HG03565 (cell line): ENCODE measurements at regions not wholly inside any gene's neighbourhood (a gene's known extent, or its start where the extent isn't known, plus 50 kb on each side); places are given as distances from the start of the nearest gene placed in this dataset.
"Not testable (repeated sequence)": the region's sequence is repeated elsewhere in the genome, so short reads cannot be mapped to it uniquely, and the experiment has no call there.

Source experiments
- ATAC-seq: cut with Tn5 transposase; IDR thresholded peaks from one replicate; pipeline ENCODE4 v1.9.1; 2021; ENCODE audit warnings: mild to moderate bottlenecking, moderate library complexity; ENCODE audit not compliant: unreplicated experiment

DNA sequence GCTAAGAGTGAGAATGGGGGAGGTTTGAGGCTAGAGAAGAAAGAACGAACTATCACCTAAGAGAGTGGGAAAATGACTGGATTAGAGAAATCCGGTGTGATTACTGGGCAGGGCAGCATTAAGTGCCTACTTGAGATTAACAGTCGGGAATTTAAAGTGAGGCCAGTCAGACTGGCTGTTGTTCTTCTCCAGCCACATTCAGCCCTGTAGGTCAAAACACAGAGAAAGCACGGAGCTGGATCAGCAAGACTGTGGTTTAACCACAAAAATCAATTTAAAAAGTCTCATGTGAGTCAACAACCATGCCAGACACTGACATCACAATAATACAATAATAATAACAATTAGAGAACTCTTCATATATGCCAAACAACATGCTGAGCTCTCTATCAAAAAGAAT, 301.9 kb upstream of the SGK1 start:
- no peak for ATAC-seq

DNA sequence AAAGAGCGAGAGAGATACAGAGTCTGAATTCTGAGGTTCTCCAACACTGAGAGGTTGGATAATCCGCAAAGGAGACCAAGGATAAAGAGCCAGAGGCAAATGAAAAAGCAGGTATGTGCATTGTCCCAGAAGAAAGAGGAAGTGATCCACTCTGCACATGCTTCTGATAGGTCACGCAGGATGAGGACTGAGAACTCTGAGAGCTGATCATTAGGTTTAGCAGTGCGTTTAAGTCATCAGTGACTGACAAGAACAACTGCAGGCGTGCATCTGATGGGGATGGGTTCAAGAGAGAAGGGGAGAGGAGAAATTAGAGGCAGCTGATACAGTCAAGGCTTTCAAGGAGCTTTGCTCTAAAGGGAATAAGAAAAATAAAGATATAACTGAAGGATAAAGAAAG, 301.2 kb upstream of the SGK1 start:
- peak; percentile 79 for ATAC-seq

DNA sequence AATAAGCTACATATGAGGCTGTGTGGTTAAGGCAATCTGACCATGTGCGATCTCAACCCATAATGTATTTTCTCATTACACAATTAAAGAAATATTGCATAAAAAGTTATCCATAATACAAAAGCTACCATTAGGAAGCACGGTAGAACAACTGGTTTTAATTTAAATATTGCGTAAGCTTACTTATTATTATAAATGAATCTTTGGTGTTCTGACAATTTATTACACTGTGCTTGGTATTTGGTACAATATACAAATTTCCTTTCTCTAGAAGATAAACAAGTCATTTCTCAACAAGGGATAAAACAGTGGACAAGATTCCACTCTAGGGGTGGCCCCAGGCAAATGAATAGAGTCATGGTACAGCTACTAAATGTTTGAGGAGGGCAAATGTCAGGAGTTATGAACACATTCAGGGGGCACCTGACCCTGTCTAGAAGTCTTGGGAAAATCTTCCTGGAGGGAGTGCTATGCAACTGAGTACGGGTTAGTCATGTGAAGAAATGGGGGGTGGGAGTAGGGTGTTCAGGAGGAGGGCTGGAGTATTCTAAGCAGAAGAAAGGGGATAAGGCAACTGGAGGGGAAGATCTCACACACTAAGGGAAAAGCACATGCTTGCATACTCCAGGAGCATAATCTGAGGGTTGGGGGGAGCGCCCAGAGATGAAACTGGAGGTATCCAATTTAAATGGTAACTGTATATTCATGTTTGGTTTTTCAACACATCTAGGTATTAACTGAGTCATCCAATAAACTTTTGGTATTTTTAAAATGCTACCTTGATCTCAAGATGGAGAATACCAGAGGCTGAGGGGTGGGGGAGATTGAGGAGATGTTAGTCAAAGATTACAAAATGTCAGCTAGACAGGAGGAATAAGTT, 296.9 kb upstream of the SGK1 start:
- no peak for ATAC-seq

DNA sequence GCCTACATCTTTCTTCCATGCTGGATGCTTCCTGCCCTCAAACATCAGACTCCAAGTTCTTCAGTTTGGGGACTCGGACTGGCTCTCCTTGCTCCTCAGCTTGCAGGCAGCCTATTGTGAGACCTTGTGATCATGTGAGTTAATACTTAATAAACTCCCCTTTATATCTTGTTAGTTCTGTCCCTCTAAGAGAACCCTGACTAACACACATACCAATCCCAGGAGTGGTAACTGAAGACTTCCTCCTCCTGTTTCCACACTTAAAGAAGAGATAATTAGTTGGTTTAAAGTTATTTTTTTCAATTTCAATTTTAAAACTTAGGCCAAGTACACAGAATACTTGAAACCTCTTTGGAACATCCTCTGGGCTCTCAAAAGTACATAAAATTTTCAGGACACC, 294.2 kb upstream of the SGK1 start:
- ATAC-seq = not testable (repeated sequence)

DNA sequence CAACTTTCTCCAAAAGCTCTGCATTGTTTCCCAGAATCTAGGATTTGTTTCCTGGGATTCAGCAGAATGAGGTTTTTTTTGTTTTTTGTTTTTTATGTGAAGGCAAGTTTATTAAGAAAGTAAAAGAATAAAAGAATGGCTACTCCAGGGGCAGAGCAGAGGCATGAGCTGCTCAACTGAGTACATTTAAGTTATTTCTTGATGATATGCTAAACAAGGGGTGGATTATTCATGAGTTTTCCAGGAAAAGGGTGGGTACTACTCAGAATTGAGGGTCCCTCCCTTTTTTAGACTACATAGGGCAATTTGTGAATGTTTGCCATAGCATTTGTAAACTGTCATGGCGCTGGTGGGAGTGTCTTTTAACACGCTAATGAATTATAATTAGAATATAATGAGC, 292.5 kb upstream of the SGK1 start:
- ATAC-seq = no peak

DNA sequence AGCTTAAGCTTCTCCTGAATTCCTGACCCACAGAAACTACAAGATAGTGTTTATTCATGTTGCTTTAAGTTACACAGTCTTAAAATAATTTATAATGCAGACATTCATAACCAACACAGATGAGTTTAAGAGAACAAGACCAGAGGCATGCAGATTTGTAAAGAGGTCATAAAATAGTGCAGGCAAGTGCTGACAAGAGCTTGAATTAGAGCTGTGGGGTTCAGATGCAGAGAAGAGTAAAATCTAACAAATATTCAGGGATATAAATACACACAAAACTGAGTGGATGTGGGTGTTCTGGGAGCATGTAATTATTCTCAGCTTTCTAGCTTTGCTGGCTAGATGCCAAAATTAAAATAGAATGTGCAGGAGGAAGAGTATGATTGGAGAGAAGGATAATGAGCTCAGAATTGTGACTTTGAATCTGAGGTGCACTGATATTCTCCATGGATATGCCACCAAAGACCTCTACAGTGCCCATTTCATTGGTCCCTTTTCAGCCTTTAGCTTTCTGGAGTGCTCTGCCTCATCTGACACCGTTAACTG, 291.9 kb upstream of the SGK1 start:
- no peak for ATAC-seq

DNA sequence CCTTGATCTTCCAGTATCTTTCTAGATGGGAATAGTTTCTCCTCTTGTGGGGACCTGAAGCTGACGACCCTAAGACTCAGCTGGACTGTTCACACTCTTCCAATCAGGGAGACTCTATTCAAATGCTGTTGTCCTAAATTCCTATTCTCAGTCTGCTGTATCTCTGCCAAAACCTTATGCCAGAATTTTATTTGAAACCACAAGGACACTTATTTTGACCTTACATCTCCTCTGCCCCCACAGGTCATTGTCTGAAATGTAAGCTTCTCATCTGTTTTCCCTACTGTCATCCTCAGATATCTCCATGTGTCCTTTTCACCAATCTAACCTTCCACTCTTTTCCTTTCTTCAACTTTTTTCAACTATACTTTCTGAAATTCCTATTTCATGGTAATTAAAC, 289.5 kb upstream of the SGK1 start:
- no peak for ATAC-seq

DNA sequence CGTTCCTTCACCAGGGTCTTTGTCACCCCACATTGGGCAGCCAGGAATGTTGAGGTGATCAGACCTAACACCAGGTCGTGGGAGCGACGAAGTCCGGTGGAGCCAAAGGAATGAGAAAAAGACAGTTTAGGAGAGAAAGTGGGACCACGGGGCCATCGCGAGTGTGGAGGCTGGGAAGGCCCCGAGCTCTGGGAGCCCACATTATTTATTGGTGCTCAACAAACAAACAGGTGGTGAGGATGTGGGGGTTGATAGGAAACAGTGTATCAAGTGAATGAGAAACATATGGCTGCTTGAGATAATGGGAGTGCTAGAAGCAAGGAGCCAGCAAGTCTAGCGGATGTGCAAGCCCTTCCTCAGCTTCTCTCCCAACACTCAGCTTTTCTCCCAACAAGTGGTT, 287.1 kb upstream of the SGK1 start:
- ATAC-seq = no peak

DNA sequence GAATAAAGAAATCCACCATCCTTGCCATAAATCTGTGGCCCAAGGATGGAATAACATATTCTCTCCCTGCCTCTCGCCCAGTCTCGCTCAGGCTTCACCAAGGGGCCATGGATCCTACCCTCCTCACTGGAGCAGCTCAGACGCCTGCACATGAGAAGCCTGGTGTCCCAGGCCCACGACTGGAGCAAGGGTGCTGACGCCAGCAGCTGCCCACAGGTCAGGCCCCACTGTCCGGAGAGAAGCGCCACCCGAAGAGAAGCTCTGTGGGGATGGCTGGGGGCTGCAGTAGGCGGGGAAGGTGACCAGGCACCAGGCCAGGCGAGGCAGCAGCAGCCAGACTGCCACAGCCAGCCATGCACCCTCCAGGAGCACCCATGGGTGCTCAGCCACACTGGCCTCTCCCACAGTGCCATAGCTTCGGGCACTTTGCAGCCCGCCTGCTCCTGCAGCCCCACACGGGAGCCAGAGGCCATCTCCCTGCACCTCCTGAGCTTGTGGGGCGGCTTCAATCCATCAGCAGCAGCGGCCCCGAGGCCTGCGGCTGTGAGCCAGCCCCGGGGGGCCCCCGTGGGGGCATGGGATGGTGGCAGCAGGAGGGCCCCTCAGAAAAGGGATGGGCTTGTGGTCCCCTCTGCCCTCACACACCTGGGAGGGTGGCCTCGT, 286.2 kb upstream of the SGK1 start:
- no peak for ATAC-seq

DNA sequence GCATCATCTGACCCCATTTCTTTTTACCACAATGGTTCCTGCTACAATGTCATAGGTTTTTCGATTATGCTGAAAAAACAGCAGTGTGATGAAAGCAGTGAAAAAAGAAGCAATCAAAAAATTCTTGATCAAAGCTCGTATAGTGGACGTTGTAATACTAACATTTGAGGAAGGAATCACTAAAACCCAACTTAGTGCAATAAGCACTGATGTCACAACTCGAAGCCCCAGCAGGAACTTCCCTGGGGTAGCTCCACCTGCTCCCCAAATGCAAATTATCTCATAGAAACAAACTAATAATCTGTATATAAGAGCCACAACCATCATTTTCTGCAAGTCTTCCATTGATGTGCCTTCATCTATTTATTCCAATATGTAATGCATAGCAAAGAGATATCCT, 285.6 kb upstream of the SGK1 start:
- no peak for ATAC-seq

DNA sequence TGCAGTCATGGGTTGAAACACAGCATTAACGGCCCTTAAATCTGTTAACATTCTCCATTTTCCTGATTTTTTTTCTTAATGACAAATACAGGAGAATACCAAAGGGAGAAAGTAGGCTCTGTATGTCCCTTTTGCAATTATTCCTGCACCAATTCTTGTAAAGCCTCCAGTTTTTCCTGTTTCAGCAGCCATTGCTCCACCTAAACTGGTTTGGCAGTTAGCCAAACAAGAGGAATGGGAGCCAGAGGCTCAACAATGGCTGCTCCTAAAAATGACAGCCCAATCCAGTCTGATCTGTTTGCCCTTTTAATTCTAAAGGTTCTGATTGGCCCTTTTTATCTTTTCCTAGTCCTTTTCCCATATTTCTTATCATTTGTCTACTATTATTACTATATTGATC, 284.2 kb upstream of the SGK1 start:
- no peak for ATAC-seq

DNA sequence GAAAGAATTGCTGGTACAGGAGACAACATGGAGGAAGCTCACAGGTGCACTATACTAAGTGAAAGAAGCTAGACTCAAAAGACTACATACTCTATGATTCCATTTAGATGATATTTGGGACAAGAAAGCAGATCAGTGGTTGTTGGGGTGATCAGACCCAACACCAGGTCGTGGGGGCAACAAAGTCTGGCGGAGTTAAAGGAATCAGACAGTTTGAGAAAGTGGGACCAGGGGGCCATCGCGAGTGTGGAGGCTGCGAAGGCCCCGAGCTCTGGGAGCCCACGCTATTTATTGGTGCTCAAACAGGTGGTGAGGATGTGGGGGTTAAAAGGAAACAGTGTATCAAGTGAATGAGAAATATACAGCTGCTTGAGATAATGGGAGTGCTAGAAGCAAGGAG, 282.8 kb upstream of the SGK1 start:
- no peak for ATAC-seq

DNA sequence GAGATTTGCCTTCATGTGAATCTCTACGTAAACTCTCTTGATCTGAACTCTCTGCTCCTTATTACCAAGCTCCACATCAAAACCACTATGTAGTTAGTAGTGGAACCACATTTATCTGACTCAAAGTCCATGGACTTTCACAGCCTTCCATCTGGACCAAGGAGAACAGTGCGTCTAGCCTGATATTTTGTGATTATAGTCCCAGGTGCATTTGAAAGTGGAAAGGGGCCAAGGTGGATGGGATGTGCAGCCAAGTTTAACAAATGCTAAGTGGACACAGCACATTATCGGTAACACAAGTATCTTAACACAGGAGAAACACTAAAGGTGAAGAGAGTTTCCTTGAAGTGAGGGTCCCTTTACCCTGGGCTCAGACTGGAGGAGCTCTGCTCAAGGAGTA, 281.2 kb upstream of the SGK1 start:
- ATAC-seq = no peak

DNA sequence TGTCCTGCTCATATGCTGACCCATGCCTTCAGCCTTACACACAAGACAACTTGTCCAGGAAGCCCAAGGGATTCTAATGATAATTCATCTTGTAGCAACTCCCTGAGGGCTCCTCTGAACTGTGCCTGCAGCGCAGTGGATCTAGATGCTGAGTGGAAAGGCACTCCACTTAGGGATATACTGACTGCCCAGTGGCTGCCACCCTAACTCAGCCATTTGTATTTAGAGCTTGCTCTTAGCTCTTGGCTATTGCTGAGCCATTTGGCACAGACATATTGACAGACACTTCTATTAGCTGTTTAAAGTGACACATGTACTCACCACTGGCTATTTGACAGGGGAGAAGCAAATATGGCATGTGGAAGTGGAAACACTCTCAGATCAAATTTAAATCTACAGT, 278.3 kb upstream of the SGK1 start:
- no peak for ATAC-seq

DNA sequence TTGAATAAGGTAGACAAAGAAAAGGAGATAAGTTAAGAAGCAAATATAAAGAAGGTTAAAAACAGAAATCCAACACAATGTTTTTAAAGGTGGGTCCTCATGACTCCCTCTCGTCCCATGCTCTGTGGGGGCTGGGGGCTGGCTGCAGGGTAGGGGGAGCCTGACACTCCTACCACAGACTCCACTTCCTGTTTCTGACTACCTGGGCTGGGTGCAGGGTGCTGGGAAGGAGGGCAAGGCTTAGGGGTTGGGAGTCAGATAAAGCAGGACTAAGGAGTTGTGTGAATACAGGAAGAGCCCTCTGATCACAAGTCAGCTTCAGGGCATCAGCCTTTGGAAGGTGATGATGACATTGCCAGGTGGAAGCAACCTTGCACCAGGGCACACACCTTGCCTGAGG, 277.0 kb upstream of the SGK1 start:
- ATAC-seq = no peak

DNA sequence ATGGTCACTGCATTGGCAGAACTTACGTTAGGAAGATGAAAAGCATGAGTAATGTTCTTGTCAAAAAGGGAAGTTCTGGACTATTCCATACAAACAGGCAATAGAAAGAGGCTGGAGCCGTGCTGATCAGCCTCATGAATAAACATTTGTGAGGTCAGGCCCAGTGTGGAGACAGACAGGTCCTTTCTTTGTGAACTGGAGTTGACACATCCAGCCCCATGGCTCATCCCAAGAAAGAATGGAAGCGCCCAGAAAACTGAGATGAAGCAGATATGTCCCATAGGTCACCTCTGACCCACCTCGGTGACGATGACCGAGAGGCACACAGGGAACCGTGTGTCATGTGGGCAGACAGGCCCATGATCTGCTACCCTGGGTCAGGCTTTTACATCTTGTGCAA, 276.0 kb upstream of the SGK1 start:
- ATAC-seq = no peak

DNA sequence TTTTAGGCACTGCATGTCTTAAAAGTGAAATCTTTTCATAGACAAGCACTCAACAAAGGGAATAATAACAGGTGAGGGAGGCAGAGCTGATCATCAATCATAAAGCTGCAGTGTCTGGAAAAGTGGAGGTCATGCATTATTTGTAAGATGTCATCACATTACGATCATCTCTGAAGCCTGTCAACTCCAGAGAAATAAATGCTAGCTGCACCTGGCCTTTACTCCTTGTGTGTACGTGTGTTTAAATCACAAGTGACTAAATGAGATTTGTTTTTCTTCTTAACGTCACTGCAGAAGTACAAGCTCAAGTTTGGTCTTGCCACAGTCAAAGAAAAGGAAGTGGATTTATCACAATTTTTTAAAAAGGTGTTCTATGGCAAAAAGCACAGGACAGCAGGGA, 275.5 kb upstream of the SGK1 start:
- no peak for ATAC-seq

DNA sequence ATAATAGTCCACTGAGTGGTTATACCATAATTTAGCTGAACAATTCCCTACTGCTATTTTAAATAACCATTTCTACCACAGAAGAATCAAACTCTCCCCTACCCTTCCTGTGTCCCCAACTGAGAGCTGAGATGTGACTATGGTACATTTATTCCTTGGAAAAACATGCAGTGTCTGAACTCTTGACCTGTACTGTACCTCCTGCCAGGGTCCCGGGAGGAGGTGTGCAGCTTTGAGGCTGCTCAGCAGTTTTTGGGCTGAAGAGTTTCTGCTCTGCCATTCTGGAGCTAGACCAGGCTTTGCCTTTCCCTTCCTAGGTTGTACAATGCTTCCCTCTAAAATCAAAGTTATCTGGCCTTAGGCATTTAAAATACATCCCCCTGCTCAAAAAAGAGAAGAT, 275.1 kb upstream of the SGK1 start:
- ATAC-seq = no peak

DNA sequence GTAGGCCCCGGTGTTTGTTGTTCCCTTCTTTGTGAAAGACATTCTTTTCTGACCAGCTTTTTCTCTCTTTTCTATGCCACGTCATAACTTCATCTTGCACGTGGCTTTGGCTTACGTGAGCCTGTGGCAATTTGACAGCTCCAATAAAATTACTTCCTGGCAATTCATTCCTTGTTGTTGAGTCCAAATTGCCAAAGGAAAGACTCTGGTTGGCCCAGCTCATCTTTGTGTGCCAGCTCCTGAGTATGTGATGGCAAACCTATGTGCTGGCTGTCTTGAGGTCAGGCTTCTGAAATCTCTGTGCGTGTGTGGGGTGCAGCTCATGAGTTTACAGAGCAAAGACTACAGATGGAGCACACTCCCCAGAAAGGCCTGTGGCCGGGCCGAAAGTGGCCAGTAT, 272.5 kb upstream of the SGK1 start:
- no peak for ATAC-seq

DNA sequence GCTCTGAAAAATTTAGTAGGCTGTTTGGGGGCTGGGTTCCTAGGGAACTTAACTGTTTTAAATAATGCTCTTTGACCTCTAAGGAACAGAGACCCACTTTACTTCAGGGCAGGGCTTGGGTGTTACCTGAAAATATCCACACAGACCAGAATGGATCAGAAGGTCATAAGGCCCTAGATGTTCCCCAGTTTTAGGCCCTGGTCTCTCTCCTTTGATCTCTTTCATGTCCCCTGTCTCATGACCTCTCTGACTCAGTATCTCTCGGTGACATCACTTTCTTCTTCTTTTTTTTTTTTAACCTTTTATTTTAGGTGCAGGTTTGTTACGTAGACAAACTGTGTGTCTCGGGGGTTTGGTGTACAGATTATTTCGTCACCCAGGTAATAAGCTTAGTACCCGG, 272.1 kb upstream of the SGK1 start:
- no peak for ATAC-seq

DNA sequence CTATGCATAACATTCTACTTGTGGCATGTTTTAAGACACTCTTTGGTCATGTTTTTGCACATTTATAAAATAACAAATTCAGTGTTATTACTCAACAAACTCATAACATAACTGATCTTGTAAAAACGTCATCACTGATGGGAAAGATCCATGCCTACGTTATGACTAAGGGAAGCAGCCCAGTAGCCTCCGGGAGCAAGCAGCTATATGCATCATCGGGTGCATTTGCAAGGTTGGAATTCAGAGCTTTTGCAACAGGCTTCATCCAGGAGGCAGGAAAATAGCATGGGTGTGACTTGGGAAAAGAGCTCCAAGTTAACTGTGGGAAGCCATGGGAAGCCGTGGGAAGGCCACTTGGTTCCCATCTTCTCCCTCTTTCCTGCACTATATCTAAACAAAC, 271.6 kb upstream of the SGK1 start:
- no peak for ATAC-seq

DNA sequence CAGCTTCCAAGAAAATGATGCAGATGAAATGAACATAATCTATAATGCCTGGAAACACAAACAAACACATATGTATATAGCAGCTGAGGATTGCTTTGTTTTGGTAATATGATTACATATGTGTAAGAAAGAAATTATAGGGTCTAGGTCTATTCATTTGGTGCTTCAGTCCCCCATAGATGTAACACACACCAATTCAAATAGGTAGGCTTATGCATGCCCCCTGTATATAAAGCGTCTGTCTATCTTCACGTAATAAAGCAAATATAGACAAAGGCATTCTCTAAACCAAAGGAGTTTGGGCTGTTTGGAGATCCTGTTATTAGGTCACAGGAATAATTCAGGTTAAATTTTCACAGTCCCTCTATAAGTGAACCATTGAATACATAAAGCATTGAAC, 270.4 kb upstream of the SGK1 start:
- no peak for ATAC-seq
